ENCODE measurements at regions not wholly inside any gene's neighbourhood (a gene's known extent, or its start where the extent isn't known, plus 50 kb on each side); places are given as distances from the start of the nearest gene placed in this dataset.

DNA sequence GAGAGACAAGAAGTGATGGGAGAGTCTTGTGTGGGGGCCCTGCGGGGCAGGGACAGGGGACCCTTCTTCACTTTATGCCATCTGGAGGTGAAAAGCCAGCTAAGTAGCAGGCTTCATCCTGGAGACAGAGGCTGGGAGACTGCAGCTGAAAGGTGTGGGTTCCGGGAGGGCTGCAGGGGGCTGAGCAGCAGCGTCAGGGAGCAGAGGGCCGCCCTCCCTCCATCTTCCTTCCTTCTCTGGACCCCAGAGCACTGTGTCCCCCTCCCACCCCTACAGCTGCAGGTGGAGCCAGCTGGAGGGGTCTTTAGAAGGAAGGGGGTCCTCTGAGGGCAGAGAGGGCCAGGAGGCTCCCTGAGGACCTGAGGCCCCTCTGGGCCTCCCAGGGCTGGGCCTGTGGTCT is 96.6 kb downstream of the WTIP start:
- TF ChIP-seq BRCA1 (IDR thresholded peaks at IDR 0.05; ENCODE audit: low read depth, low read length), result no peak
- no peak for TF ChIP-seq CEBPB (IDR thresholded peaks at IDR 0.05; ENCODE audit: low read depth, low read length)
- no peak for TF ChIP-seq NANOG (IDR thresholded peaks at IDR 0.05; ENCODE audit: insufficient read depth, low read depth, low read length, poor library complexity, severe bottlenecking)
- TF ChIP-seq RXRA (IDR thresholded peaks at IDR 0.05; ENCODE audit: insufficient read depth, low read depth, low read length), result no peak
- TF ChIP-seq, protein P1, sequence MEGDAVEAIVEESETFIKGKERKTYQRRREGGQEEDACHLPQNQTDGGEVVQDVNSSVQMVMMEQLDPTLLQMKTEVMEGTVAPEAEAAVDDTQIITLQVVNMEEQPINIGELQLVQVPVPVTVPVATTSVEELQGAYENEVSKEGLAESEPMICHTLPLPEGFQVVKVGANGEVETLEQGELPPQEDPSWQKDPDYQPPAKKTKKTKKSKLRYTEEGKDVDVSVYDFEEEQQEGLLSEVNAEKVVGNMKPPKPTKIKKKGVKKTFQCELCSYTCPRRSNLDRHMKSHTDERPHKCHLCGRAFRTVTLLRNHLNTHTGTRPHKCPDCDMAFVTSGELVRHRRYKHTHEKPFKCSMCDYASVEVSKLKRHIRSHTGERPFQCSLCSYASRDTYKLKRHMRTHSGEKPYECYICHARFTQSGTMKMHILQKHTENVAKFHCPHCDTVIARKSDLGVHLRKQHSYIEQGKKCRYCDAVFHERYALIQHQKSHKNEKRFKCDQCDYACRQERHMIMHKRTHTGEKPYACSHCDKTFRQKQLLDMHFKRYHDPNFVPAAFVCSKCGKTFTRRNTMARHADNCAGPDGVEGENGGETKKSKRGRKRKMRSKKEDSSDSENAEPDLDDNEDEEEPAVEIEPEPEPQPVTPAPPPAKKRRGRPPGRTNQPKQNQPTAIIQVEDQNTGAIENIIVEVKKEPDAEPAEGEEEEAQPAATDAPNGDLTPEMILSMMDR (IDR thresholded peaks at IDR 0.05; ENCODE audit: control extremely low read depth in 1 of 3, insufficient read depth in 1 of 3, low read depth in 1 of 3, low read length in 3 of 3), result no peak
- TF ChIP-seq TBP (IDR thresholded peaks at IDR 0.05; ENCODE audit: low read depth, low read length), result no peak
- no peak for TF ChIP-seq EP300 (IDR thresholded peaks at IDR 0.05; ENCODE audit: borderline replicate concordance in 1 of 2, low read depth in 2 of 2, low read length in 2 of 2)
- TF ChIP-seq CBX5 (IDR thresholded peaks at IDR 0.05; ENCODE audit: low read depth, low read length), result no peak
- no peak for TF ChIP-seq USF2 (IDR thresholded peaks at IDR 0.05; ENCODE audit: low read length)
- no peak for TF ChIP-seq EZH2 (IDR thresholded peaks at IDR 0.05; ENCODE audit: low read depth, low read length, severe bottlenecking)
- TF ChIP-seq, protein P2, sequence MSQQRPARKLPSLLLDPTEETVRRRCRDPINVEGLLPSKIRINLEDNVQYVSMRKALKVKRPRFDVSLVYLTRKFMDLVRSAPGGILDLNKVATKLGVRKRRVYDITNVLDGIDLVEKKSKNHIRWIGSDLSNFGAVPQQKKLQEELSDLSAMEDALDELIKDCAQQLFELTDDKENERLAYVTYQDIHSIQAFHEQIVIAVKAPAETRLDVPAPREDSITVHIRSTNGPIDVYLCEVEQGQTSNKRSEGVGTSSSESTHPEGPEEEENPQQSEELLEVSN (IDR thresholded peaks at IDR 0.05), result no peak
- no peak for TF ChIP-seq ZNF274 (IDR thresholded peaks at IDR 0.05; ENCODE audit: borderline replicate concordance, extremely low read depth, low read length)
